ENCODE measurements at regions not wholly inside any gene's neighbourhood (a gene's known extent, or its start where the extent isn't known, plus 50 kb on each side); places are given as distances from the start of the nearest gene placed in this dataset.

- H3K27me3 Mint-ChIP-seq, result no peaks in the 10 kb centered on the region
- no peaks in the 10 kb centered on the region for H3K4me1 Mint-ChIP-seq (ENCODE audit: low read depth)
- no peaks in the 10 kb centered on the region for H3K9me3 Mint-ChIP-seq
- no peaks in the 10 kb centered on the region for H3K36me3 Mint-ChIP-seq (ENCODE audit: low read depth)
- DNase-seq, result no peak
- H3K4me3 Mint-ChIP-seq, result no peak overlapping the region
- no peak overlapping the region for H3K27ac Mint-ChIP-seq
Observed at GRCh38 chr15:35973029-35973428, 427.1 kb upstream of the DPH6 start.

DNA sequence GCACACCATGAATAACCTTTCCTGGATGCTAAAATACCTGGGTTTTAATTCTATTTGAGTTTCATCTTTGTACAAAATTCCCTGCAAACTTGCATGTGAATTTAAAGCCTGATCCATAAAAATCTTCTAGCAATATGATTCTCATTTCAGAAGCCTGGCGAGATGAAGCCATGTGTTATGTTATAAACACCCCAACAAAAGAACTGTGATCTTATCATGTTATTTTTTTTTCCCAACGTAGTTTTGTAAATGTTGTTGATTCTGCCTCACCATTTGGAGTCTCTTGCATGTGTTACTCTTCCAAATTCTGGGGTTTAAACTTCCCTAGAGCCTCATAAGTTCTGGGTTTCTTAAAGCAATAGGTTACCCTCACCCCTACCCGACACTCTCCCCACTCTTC lies 428.1 kb upstream of the DPH6 start:
- Mint-ChIP-seq H3K27ac (no peak overlapping the region), H3K36me3 (ENCODE audit: low read depth) (no peaks in the 10 kb centered on the region), H3K4me3 (no peak overlapping the region), H3K4me1 (ENCODE audit: low read depth) (no peaks in the 10 kb centered on the region), H3K27me3 (no peaks in the 10 kb centered on the region), H3K9me3 (no peaks in the 10 kb centered on the region)
- no peak for DNase-seq

- H3K36me3 Mint-ChIP-seq (ENCODE audit: low read depth), result no peaks in the 10 kb centered on the region
Observed at GRCh38 chr15:35975941-35976340, 430.0 kb upstream of the DPH6 start.

GRCh38 chr15:35979608-35980007 lies 433.6 kb upstream of the DPH6 start:
- H3K36me3 Mint-ChIP-seq (ENCODE audit: low read depth), result no peaks in the 10 kb centered on the region
- no peaks in the 10 kb centered on the region for H3K9me3 Mint-ChIP-seq
- no peak overlapping the region for H3K27ac Mint-ChIP-seq
- no peak for DNase-seq
- no peak overlapping the region for H3K4me3 Mint-ChIP-seq
- no peaks in the 10 kb centered on the region for H3K27me3 Mint-ChIP-seq
- H3K4me1 Mint-ChIP-seq (ENCODE audit: low read depth), result no peaks in the 10 kb centered on the region

More at GRCh38 chr15:35975941-35976340, 430.0 kb upstream of the DPH6 start:
- no peaks in the 10 kb centered on the region for H3K9me3 Mint-ChIP-seq
- H3K27me3 Mint-ChIP-seq, result no peaks in the 10 kb centered on the region
- no peak overlapping the region for H3K27ac Mint-ChIP-seq
- H3K4me3 Mint-ChIP-seq, result no peak overlapping the region
- no peak for DNase-seq
- no peaks in the 10 kb centered on the region for H3K4me1 Mint-ChIP-seq (ENCODE audit: low read depth)

- H3K27me3 Mint-ChIP-seq, result no peaks in the 10 kb centered on the region
- no peak overlapping the region for H3K4me3 Mint-ChIP-seq
- no peaks in the 10 kb centered on the region for H3K4me1 Mint-ChIP-seq (ENCODE audit: low read depth)
- H3K9me3 Mint-ChIP-seq, result no peaks in the 10 kb centered on the region
- H3K36me3 Mint-ChIP-seq (ENCODE audit: low read depth), result no peaks in the 10 kb centered on the region
- no peak overlapping the region for H3K27ac Mint-ChIP-seq
- no peak for DNase-seq
Observed at GRCh38 chr15:35980719-35981118, 434.8 kb upstream of the DPH6 start.

- H3K4me3 Mint-ChIP-seq, result no peak overlapping the region
- H3K36me3 Mint-ChIP-seq (ENCODE audit: low read depth), result no peaks in the 10 kb centered on the region
- H3K4me1 Mint-ChIP-seq (ENCODE audit: low read depth), result no peaks in the 10 kb centered on the region
- no peaks in the 10 kb centered on the region for H3K27me3 Mint-ChIP-seq
- no peak for DNase-seq
- no peaks in the 10 kb centered on the region for H3K9me3 Mint-ChIP-seq
- no peak overlapping the region for H3K27ac Mint-ChIP-seq
Observed at GRCh38 chr15:35986191-35986721, 440.3 kb upstream of the DPH6 start.

DNA sequence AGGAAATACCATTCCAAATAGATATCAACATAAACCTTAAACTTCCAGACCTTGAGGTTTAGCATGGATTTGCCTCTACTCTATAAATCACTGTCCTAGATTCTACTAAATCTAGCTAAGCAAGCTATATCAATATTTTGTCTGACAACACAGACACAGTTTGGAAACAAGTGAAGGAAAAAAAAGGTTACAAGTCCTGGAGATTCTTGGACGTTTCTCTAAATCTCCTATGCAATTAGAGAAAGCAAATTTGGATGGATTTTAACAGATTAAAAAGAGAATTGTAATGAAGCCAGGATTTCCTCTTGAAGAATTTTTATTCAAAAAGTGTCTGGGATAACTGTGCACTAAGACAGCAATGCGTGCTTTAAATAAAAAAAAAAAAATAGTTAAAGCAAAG lies 441.1 kb upstream of the DPH6 start:
- H3K27me3 Mint-ChIP-seq, result no peaks in the 10 kb centered on the region
- H3K4me3 Mint-ChIP-seq, result no peak overlapping the region
- no peaks in the 10 kb centered on the region for H3K4me1 Mint-ChIP-seq (ENCODE audit: low read depth)
- no peak for DNase-seq
- H3K27ac Mint-ChIP-seq, result no peak overlapping the region
- H3K9me3 Mint-ChIP-seq, result no peaks in the 10 kb centered on the region
- H3K36me3 Mint-ChIP-seq (ENCODE audit: low read depth), result no peaks in the 10 kb centered on the region

DNA sequence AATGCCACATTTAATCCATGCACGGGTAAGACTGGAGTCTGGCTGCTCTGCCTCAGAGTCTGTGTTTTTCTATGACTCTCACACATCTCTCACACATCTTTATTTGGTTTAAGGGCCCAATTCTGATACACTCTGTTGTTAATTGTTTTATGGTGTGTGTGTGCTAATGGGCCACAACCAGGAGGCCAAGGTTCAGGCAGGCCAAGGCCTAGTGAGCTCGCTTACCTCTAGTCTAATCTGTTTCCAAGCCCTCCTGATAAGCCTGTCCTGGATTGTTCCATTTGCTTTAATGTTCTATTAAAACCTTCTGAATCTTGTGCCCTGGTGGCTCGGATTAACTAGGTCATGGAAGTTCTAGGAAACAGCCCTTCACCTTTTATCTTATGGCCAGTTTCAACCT lies 445.4 kb upstream of the DPH6 start:
- Mint-ChIP-seq H3K4me1 (ENCODE audit: low read depth) (no peaks in the 10 kb centered on the region), H3K27ac (no peak overlapping the region), H3K36me3 (ENCODE audit: low read depth) (no peaks in the 10 kb centered on the region), H3K9me3 (no peaks in the 10 kb centered on the region), H3K27me3 (no peaks in the 10 kb centered on the region), H3K4me3 (no peak overlapping the region)
- DNase-seq, result no peak

GRCh38 chr15:35992791-35993190 lies 446.8 kb upstream of the DPH6 start:
- H3K9me3 Mint-ChIP-seq, result no peaks in the 10 kb centered on the region
- no peak overlapping the region for H3K27ac Mint-ChIP-seq
- no peaks in the 10 kb centered on the region for H3K4me1 Mint-ChIP-seq (ENCODE audit: low read depth)
- H3K4me3 Mint-ChIP-seq, result no peak overlapping the region
- no peaks in the 10 kb centered on the region for H3K27me3 Mint-ChIP-seq
- H3K36me3 Mint-ChIP-seq (ENCODE audit: low read depth), result no peaks in the 10 kb centered on the region
- DNase-seq, result no peak

GRCh38 chr15:35993196-35993595 lies 447.2 kb upstream of the DPH6 start:
- no peaks in the 10 kb centered on the region for H3K9me3 Mint-ChIP-seq
- no peaks in the 10 kb centered on the region for H3K36me3 Mint-ChIP-seq (ENCODE audit: low read depth)
- H3K4me3 Mint-ChIP-seq, result no peak overlapping the region
- no peak overlapping the region for H3K27ac Mint-ChIP-seq
- no peaks in the 10 kb centered on the region for H3K4me1 Mint-ChIP-seq (ENCODE audit: low read depth)
- H3K27me3 Mint-ChIP-seq, result no peaks in the 10 kb centered on the region
- DNase-seq, result no peak

- no peaks in the 10 kb centered on the region for H3K9me3 Mint-ChIP-seq
- DNase-seq, result no peak
- H3K27ac Mint-ChIP-seq, result no peak overlapping the region
- H3K27me3 Mint-ChIP-seq, result no peaks in the 10 kb centered on the region
- H3K4me3 Mint-ChIP-seq, result no peak overlapping the region
- no peaks in the 10 kb centered on the region for H3K4me1 Mint-ChIP-seq (ENCODE audit: low read depth)
- no peaks in the 10 kb centered on the region for H3K36me3 Mint-ChIP-seq (ENCODE audit: low read depth)
Observed at GRCh38 chr15:35994876-35995275, 448.9 kb upstream of the DPH6 start.

GRCh38 chr15:35998663-35999602 lies 453.0 kb upstream of the DPH6 start:
- no peaks in the 10 kb centered on the region for H3K27me3 Mint-ChIP-seq
- no peaks in the 10 kb centered on the region for H3K9me3 Mint-ChIP-seq
- no peaks in the 10 kb centered on the region for H3K36me3 Mint-ChIP-seq (ENCODE audit: low read depth)
- DNase-seq, result no peak
- no peak overlapping the region for H3K27ac Mint-ChIP-seq
- H3K4me3 Mint-ChIP-seq, result no peak overlapping the region
- no peaks in the 10 kb centered on the region for H3K4me1 Mint-ChIP-seq (ENCODE audit: low read depth)

- Mint-ChIP-seq H3K4me3 (no peak overlapping the region), H3K27ac (no peak overlapping the region), H3K27me3 (no peaks in the 10 kb centered on the region), H3K36me3 (ENCODE audit: low read depth) (no peaks in the 10 kb centered on the region), H3K4me1 (ENCODE audit: low read depth) (no peaks in the 10 kb centered on the region), H3K9me3 (peaks cover 12% of the 10 kb centered on the region)
- no peak for DNase-seq
Observed at GRCh38 chr15:36004891-36005490, 459.0 kb upstream of the DPH6 start.

DNA sequence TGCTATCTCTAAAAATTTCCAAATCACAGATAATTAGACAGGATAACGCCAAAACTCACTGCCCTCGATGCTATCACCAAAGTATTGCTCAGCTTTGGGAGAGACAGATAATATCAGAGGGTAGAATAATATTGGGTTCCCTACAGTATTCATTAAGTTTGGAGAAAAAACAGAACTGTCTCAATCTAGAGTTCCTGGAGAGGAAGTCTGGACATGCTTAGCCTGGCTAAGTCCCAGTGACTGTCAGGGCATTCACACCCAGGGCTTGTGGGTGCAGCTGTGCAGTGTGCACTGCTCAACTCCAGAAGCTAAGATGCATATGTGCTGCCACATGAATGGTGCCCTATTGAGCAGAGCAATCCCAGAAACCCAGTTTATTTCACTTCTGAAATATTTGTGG lies 459.6 kb upstream of the DPH6 start:
- H3K27me3 Mint-ChIP-seq, result no peaks in the 10 kb centered on the region
- DNase-seq, result no peak
- no peak overlapping the region for H3K27ac Mint-ChIP-seq
- no peak overlapping the region for H3K4me3 Mint-ChIP-seq
- H3K36me3 Mint-ChIP-seq (ENCODE audit: low read depth), result no peaks in the 10 kb centered on the region
- H3K4me1 Mint-ChIP-seq (ENCODE audit: low read depth), result no peaks in the 10 kb centered on the region
- peaks cover 12% of the 10 kb centered on the region for H3K9me3 Mint-ChIP-seq

GRCh38 chr15:36007699-36008098 lies 461.7 kb upstream of the DPH6 start:
- H3K4me3 Mint-ChIP-seq, result no peak overlapping the region
- no peaks in the 10 kb centered on the region for H3K4me1 Mint-ChIP-seq (ENCODE audit: low read depth)
- no peaks in the 10 kb centered on the region for H3K27me3 Mint-ChIP-seq
- no peaks in the 10 kb centered on the region for H3K36me3 Mint-ChIP-seq (ENCODE audit: low read depth)
- no peak overlapping the region for H3K27ac Mint-ChIP-seq
- H3K9me3 Mint-ChIP-seq, result peaks cover 12% of the 10 kb centered on the region
- no peak for DNase-seq

All from activated T-cell treated with anti-CD3 and anti-CD28 coated beads, Interleukin-2, amount 50 U/mL, for 24 hours (primary cell).